NCI-H748 (cell line): ENCODE measurements at regions not wholly inside any gene's neighbourhood (a gene's known extent, or its start where the extent isn't known, plus 50 kb on each side); places are given as distances from the start of the nearest gene placed in this dataset.

ENCODE experiments used
- DNase-seq: peaks from one replicate; lab custom pipeline; 2025; ENCODE audit not compliant: unreplicated experiment; lab: John Stamatoyannopoulos, UW

DNA sequence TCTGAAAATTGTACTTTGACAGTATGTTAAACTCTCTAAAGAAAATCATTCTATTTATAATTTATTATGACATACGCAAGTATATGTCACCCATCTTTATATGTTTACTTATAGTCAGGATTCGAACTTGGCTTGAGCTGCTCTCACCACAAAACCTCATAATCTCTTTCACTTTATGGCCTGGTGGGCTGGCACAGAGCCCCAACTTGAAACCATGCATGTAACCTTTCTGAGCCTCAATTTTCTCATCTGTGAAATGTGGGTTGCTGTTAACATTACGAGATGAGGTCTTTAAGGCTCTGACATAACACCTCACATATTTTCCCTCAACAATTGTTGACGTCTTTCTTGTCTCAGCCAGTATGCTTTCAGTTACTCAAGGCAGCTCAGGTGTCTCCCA, 69.4 kb upstream of the PFN2 start:
- no peak for DNase-seq

DNA sequence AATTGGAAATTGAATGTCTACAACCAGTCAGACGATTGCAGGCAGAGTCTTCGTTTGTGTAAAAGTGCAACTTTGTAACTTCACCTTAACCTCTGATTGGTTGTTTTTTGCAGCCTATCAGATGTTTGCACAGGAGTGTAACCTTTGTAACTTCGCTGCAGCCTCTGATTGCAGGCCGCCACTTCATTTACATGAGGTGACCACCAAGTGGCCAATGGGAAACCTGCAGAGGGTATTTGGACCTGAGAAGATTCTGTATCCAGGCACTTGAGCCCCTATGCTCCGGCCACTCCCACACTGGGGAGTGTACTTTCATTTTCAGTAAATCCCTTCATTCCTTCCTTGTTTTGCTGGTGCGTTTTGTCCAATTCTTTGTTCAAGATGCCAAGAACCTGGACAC, 68.1 kb upstream of the PFN2 start:
- no peak for DNase-seq

- no peak for DNase-seq
These were observed 66.1 kb upstream of the PFN2 start for GRCh38 chr3:150036780-150037179.

DNA sequence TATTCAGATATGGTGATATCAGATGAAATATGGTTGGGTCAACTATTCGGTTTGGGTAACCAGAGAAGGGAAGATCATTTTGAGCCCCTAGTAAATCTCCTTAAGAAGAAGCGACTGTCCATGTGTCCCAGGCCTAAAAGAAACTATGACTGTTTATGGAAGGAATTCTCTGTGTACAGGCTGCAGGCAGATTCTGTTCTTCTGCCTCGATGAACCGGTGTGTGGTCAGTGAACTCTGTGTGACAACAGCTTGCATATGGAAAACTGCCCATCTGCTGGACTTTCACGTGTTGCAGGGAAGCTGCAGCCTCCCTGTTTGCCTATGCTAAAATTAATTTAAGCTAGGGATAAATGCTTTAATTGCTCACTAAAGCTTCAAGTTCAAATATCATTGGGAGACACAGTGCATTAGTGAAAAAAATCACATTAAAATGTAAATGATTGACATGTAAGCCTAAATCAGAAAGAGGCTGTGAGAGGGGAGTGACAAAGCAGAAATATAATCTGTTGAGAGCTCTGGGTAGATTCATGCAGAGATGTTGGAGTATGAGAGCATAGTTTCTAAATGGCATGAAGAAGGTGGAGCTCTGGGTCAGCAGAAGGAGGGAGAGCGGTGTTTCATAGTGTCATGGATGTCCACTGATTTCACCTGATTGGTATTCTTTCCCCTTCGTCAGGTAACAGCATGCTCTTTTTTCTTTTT, 65.4 kb upstream of the PFN2 start:
- no peak for DNase-seq

GRCh38 chr3:150035301-150035779, 64.6 kb upstream of the PFN2 start:
- no peak for DNase-seq

DNA sequence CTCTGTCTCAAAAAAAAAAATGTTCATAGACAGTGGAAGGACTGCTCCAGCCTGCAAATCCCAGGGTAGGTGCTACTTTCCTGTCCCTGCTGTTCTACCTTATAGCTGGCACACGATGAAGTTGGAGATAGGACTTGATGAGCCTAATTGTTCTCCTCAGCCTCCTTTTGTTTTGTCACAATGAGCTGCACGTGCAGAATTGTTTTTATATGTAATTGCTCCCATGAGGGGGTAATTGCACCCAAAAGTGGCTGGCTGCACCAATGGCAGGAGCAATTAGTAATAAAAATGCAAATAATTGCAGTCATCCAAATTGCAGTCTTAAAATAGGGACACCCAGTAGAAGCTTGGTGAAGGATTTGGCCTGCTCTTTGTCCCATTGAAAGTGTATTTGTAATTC, 63.0 kb upstream of the PFN2 start:
- DNase-seq: peak; percentile 40

- DNase-seq: no peak
These were observed 60.1 kb upstream of the PFN2 start for GRCh38 chr3:150030841-150031240.

DNA sequence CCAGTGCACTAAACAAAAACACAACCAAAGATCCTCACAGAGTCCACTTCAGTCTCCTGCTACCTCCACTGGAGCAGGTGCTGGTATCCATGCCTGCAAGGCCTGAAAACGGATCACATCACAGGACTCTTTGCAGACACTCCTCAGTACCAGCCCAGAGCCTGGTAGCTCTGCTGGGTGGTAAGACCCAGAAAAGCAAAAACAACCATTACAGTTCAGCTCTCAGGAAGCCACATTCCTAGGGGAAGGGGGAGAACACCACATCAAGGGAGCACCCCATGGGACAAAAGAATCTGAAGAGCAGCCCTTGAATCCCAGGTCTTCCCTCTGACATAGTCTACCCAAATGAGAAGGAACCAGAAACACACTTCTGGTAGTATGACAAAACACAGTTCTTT, 52.5 kb upstream of the PFN2 start:
- no peak for DNase-seq

DNA sequence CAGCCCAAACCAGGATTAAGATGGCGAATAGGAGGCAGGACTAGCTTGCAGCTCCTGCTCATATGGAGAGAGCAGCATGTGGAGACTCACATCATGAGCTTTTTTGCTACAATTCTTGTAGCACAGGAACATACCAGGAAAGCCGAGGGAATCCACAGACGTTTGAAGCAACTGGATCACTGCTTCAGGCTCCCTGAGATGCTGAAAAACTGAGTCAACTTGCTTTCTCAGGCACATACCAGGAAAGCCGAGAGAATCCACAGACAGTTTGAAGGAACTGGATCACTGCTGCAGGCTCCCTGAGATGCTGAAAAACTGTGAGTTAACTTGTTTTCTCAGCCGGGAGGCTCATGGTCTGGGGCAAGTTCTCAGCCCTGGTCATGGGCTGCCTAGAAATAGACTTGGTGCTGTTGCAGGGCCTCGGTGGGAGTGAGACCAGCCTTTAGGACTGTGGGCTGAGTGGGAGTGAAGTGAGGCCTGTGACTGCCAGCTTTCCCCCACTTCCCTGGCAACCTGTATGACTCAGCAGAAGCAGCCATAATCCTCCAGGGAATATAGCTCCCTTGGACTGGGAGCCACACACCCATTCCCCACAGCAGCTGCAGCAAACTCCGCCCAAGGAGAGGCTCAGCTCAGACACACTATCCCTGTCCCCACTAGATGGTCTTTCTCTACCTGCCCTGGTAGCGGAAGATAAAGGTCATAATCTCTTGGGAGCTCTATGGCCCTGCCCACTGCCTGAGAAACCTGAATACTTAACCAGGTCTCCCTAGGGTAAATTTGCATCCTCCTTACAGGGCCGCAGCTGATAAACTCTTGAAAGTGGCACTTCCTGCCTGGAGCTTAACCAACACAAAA, 51.9 kb upstream of the PFN2 start:
- no peak for DNase-seq

DNA sequence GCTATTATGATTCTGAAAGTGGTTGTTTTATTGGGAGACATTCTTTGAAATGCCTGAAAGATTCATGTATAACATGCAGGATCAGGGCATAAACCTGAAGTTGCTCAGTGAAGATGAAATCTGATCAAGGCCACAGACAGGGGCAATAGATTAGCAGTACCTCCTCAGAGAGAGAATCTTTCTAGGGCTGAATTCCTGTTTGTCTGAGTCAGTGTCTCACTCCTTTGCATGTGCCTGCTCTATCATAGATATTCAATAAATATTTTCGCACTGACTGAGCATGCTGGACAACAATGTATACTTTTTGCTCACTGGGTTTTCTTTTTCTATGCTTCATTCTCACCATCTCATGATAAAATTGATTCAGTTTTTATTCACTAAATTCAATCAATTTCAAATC, 49.8 kb upstream of the PFN2 start:
- DNase-seq: no peak
